ENCODE measurements at regions not wholly inside any gene's neighbourhood (a gene's known extent, or its start where the extent isn't known, plus 50 kb on each side); places are given as distances from the start of the nearest gene placed in this dataset.

DNA sequence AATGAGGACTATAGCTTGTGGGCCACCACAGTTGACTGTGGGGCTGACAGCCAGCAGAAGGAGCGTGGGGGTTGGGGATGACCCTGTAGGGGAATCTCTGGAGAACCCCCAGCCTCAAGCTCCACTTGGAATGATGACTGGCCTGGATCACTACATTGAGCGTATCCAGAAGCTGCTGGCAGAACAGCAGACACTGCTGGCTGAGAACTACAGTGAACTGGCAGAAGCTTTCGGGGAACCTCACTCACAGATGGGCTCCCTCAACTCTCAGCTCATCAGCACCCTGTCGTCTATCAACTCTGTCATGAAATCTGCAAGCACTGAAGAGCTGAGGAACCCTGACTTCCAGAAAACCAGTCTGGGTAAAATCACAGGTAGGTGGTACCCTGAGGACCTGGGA is 128.4 kb upstream of the DMRT1 start:
- TF ChIP-seq, protein P1, sequence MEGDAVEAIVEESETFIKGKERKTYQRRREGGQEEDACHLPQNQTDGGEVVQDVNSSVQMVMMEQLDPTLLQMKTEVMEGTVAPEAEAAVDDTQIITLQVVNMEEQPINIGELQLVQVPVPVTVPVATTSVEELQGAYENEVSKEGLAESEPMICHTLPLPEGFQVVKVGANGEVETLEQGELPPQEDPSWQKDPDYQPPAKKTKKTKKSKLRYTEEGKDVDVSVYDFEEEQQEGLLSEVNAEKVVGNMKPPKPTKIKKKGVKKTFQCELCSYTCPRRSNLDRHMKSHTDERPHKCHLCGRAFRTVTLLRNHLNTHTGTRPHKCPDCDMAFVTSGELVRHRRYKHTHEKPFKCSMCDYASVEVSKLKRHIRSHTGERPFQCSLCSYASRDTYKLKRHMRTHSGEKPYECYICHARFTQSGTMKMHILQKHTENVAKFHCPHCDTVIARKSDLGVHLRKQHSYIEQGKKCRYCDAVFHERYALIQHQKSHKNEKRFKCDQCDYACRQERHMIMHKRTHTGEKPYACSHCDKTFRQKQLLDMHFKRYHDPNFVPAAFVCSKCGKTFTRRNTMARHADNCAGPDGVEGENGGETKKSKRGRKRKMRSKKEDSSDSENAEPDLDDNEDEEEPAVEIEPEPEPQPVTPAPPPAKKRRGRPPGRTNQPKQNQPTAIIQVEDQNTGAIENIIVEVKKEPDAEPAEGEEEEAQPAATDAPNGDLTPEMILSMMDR (IDR thresholded peaks at IDR 0.05), result no peak
- no peak for TF ChIP-seq POLR2A (IDR thresholded peaks at IDR 0.05)
